HG02571 (cell line): ENCODE measurements at regions not wholly inside any gene's neighbourhood (a gene's known extent, or its start where the extent isn't known, plus 50 kb on each side); places are given as distances from the start of the nearest gene placed in this dataset.
A peak's percentile ranks its signal among the peaks of the same experiment; 100 is the strongest.
"Not testable (repeated sequence)": the region's sequence is repeated elsewhere in the genome, so short reads cannot be mapped to it uniquely, and the experiment has no call there.

Source experiments
- ATAC-seq: cut with Tn5 transposase; IDR thresholded peaks from one replicate; pipeline ENCODE4 v1.9.1; 2021; ENCODE audit warnings: mild to moderate bottlenecking, moderate library complexity; ENCODE audit not compliant: unreplicated experiment

- ATAC-seq: no peak
Observed at GRCh38 chr7:92925876-92926696, 89.7 kb upstream of the CDK6 start.

- ATAC-seq: no peak
Observed at GRCh38 chr7:92924800-92925199, 88.4 kb upstream of the CDK6 start.

GRCh38 chr7:92917230-92917629 is 80.9 kb upstream of the CDK6 start:
- no peak for ATAC-seq

GRCh38 chr7:92916770-92917224 is 80.4 kb upstream of the CDK6 start:
- ATAC-seq: no peak

- no peak for ATAC-seq
Observed at GRCh38 chr7:92915348-92915747, 79.0 kb upstream of the CDK6 start.

GRCh38 chr7:92914645-92915044 is 78.3 kb upstream of the CDK6 start:
- no peak for ATAC-seq

GRCh38 chr7:92913849-92914248 is 77.5 kb upstream of the CDK6 start:
- no peak for ATAC-seq

GRCh38 chr7:92910976-92911375 is 74.6 kb upstream of the CDK6 start:
- ATAC-seq: no peak

- no peak for ATAC-seq
Observed at GRCh38 chr7:92909686-92910475, 73.5 kb upstream of the CDK6 start.

GRCh38 chr7:92904244-92905131 is 68.1 kb upstream of the CDK6 start:
- peak; percentile 98 for ATAC-seq

GRCh38 chr7:92898798-92899197 is 62.4 kb upstream of the CDK6 start:
- ATAC-seq: no peak

- not testable (repeated sequence) for ATAC-seq
Observed at GRCh38 chr7:92894857-92895256, 58.5 kb upstream of the CDK6 start.

GRCh38 chr7:92889081-92889480 is 52.7 kb upstream of the CDK6 start:
- ATAC-seq: no peak
